HG02763 (cell line): ENCODE measurements at regions not wholly inside any gene's neighbourhood (a gene's known extent, or its start where the extent isn't known, plus 50 kb on each side); places are given as distances from the start of the nearest gene placed in this dataset.

Experiments used
- ATAC-seq: cut with Tn5 transposase; IDR thresholded peaks from one replicate; pipeline ENCODE4 v1.9.1; 2021; ENCODE audit warnings: mild to moderate bottlenecking, moderate library complexity; ENCODE audit not compliant: unreplicated experiment

DNA sequence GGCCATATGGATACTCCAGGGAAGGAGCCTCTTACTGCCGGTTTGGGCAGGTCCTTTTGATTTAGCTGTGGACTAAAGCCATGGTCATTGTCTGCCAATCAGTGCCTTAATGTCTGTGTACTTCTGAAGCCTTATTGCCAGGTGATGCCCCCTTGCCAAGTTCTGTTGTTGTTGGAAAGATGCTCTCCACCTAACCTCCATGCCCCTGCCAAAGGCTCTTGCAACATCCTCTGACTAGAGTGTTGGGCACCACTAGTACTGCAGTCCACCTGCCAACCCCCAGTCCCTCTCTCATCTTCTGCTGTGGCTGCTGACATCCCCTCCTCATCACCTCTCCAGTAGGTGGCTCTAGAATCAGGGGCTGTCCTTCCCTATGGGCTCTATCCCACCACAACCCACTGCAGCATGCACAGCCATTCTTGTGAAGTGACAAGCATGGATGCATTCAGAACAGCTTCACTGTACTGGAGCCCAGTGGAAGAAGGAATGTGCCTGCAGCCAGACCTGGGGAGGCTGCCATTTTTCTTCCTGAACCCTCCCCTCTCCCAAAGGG is 375.3 kb upstream of the CDH5 start:
- no peak for ATAC-seq

DNA sequence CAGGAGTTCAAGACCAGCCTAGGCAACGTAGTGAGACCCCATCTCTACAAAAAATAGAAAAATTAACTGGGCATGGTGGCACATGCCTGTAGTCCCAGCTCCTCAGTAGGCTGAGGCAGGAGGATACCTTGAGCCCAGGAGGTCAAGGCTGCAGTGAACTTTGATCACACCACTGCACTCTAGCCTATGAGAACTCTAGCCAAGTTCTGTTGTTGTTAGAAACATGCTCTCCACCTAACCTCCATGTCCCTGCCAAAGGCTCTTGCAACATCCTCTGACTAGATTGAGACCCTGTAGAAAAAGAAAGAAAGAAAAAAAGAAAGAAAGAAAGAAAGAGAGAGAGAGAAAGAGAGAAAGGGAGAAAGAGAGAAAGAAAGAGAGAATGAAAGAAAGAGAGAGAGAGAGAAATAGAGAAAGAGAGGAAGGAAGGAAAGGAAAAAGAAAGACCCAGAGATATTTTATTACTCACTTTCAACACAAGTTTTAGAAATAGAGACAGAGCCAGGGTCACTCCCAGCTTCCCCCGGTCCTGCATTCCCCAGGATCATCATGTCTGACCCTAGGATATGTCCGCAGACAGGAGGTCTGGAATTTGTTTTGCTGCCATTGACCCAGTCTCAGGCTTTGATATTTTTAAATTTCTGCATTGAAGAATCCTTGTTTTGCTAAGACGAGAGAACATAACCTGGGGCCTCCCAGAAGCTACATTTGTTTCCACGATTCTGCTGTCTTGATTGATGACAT is 376.5 kb upstream of the CDH5 start:
- ATAC-seq = no peak

- no peak for ATAC-seq
Observed at GRCh38 chr16:65988024-65988595, 378.4 kb upstream of the CDH5 start.

GRCh38 chr16:65984296-65984695 is 382.2 kb upstream of the CDH5 start:
- no peak for ATAC-seq

DNA sequence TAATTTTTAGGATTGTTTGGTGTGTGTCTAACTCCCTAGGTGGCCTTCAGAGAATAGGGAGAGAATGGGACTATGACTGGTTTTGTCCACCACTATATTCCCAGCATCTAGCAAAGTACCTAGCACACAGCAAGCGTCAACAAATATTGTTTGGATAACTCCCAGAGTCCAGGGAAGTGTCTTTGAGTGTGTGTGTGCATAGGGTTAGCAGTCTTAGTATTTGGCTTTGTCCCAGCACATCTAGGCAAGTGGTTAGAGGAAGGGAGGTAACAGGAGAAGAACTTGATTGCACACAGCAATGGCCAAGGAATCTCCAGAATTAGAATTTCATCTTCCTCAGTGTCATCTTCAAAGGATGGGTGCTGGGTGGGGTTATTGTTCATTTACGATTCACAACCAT is 385.4 kb upstream of the CDH5 start:
- ATAC-seq = no peak

- no peak for ATAC-seq
Observed at GRCh38 chr16:65975049-65975708, 391.3 kb upstream of the CDH5 start.

GRCh38 chr16:65967376-65967775 is 399.1 kb upstream of the CDH5 start:
- ATAC-seq = no peak

DNA sequence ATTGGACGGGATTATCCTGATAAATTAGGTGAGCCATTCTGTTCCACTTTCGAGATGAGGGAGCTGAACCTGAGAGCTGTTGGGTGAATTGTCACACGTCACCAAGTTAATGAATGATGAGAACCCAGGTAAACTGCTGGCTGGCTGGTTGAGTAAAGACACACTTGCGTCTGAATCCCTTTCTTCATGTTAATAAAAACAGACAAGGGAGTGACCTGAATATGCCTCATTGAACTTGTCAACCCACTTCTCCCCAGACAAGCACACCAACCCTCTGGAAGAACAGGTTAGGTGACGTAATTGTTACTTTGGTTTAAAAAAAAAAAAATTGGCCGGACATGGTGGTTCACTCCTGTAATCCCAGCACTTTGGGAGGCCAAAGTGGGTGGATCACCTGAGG is 400.9 kb upstream of the CDH5 start:
- ATAC-seq = no peak

DNA sequence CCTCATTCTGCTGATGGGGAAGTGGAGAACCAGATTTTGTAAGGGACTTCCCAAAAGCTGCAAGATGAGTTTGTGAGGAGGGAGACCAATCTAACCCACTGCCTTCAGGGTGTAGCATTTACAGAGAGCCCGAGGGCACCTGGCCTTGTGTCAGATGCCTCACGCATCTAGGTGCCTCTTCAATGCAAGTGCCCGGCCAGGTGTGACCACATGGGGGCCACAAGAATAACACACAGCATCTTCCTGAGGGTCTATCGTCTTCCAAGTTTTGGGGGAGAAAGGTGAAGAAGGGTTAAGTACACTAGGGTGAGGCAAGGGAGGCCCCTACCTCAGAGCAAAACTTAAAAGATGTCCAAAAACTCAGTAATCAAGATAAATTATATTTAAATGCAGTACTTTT is 401.7 kb upstream of the CDH5 start:
- no peak for ATAC-seq

DNA sequence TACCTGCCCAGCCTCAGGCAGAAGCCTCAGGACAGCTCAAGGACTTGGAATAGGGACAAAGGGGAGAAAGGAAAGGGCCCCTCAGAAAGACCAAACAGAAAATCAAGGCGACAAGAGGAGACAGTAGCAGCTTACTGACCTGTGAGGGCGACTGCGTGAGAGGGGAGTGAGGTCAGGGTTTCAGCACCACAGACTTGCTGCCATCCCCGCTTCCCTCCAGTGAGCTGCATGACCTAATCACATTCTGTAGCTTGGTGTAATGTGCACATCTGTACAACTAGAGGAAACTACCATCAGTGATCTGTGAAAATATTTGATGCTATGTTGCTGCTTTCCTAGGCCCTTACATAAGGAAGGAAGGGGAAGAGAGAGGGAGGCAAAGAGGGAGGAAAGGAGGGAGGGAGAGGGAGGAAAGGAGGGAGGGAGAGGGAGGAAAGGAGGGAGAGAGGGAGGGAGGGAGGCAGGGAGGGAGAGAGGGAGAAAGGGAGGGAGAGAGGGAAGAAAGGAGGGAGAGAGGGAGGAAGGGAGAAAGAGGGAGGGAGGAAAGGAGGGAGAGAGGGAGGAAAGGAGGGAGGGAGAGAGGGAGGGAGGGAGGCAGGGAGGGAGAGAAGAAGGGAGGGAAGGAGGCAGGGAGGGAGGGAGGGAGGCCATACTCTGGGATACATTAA is 404.9 kb upstream of the CDH5 start:
- ATAC-seq = no peak

- ATAC-seq = no peak
Observed at GRCh38 chr16:65959983-65960382, 406.5 kb upstream of the CDH5 start.

DNA sequence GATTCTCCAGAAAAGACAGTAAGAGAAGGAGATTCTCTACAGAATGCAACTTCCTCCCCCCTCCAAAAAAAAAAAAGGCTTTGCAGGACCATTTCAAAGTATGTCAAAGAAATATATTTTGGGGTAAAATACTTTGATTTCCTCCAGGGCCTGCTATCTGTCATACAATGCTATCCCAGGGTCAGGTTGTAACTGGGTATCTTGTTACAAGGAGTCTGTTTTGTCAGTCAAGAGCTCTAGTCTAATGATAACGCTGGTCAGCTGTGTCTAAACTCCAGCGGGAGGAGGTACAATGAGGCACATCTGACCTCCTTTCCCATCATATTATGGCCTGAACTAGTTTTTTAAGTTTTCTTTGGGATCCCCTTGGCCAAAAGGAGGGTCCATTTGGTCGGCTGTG is 408.4 kb upstream of the CDH5 start:
- no peak for ATAC-seq

DNA sequence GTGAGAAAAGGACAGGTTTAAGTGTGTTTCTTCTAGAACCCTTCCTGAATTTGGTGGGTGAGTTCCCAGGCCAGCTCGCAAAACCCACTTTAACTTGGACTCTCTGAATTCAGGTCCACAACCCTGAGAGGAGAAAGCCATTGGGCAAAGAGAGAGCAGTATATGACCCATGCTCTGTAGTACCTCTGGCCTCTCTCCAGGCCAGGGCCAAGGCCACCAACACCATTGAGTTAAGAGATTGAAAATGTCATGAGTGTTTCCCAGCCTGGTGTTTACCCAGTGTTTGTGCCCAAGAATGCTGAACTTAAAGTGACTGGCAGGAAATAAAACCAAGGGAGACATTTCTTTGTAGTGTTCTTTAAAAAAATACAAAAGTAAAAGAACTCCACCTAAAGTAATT is 410.4 kb upstream of the CDH5 start:
- no peak for ATAC-seq

DNA sequence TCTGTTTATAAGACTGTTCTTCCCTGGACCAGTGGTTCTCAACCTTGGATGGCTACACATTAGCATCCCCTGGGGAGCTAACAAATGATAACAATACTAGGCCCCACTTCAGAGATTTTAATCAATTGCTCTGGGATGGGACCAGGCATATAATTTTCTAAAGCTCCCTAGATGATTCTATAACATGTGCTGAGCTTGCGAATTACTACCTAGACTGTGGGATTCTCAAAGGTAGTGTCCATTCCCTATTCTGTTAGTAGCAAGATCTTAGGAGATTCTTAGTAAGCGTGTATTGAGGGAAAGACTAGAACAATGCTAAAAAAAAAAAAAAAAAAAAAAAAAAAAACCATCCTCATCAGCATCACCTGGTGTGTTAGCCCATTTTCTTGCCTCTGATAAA is 412.0 kb upstream of the CDH5 start:
- no peak for ATAC-seq

DNA sequence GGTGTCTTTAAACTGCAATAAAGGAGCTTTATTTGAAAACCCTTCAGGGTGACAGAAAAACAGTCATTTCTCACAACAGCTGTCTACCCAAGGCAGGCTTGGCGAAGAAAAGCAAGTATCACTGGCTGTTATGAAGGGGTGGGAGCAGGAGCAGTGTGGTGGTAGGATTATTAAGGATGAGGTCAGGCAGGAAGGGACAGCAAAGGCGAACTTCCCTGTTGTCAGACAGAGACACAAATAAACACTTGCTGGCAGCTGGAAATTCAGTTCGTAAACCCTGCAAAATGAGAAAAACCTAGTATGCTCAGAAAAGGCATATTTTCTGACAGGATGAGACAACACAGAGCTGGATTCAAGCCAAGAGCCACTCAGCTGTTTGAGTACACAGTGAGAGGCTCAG is 416.3 kb upstream of the CDH5 start:
- ATAC-seq = no peak

GRCh38 chr16:65948361-65948760 is 418.1 kb upstream of the CDH5 start:
- ATAC-seq = no peak

DNA sequence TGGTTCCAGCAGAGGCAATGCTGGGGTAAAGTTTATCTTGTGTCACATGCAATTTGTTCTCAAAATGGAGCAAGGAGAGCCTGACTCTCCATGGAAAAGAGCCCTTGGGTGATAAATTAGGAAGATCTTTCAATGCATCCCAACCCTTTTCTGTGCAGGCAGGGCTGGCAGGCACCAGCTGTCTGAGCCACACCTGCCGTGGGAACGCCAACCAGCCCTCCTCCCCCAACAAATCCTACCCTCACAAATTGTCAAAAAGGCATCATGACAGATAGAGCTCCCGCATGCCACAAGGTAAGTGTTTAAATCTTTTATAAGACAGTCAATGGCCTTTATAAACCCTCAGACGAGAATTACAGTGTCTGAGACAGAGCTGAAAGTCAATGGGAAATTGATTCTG is 418.5 kb upstream of the CDH5 start:
- no peak for ATAC-seq

GRCh38 chr16:65945493-65945892 is 421.0 kb upstream of the CDH5 start:
- no peak for ATAC-seq

DNA sequence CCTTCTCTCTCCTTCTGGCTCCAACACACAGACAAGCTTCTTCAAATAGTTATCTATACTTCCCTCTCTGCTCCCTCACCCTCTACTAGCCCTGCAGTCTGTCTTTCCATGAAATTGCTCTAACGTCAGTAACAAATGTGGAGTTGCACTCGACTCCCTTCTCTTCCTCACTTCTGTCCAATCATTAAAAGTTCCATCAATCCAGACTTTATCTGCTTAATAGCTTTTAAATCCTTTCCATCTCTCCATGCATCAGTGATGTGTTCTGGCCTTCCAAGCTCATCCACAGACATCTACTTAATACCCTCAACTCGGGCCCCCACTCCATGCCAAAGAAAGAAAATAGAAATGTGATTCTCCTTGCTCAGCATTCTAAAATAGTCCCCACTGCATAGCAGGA is 422.1 kb upstream of the CDH5 start:
- ATAC-seq = no peak

DNA sequence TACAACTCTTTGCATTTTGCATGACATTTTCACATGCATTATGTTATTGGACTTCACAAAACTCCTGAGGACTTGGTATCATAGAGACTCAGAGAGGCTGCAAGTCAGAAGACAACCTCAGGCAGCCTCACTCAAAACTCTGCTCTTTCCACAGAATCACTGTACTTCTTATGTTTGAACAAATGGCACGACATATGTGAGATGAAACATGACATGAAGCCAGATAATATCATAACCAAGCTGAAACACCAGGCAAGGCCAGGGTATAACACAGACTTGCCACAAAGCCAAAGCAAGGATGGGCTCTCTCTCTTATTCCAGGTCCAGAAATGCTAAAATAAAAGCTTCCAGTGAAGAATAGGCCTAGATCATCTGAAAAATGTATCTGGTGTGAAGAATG is 425.8 kb upstream of the CDH5 start:
- no peak for ATAC-seq

- ATAC-seq = no peak
Observed at GRCh38 chr16:65938083-65938482, 428.4 kb upstream of the CDH5 start.

- no peak for ATAC-seq
Observed at GRCh38 chr16:65937455-65937854, 429.0 kb upstream of the CDH5 start.
